RPMI8226 (cell line): ENCODE measurements at regions not wholly inside any gene's neighbourhood (a gene's known extent, or its start where the extent isn't known, plus 50 kb on each side); places are given as distances from the start of the nearest gene placed in this dataset.
A peak's percentile ranks its signal among the peaks of the same experiment; 100 is the strongest.

Experiments
- DNase-seq: peaks from one replicate; pipeline ENCODE4 v3.0.0-alpha.2; 2015

- DNase-seq = no peak
Measured at GRCh38 chr19:33900817-33901216, 104.1 kb downstream of the KCTD15 start.

- DNase-seq = no peak
Measured at GRCh38 chr19:33902395-33902794, 105.7 kb downstream of the KCTD15 start.

- peak; percentile 5 for DNase-seq
Measured at GRCh38 chr19:33902802-33903488, 106.3 kb downstream of the KCTD15 start.

- no peak for DNase-seq
Measured at GRCh38 chr19:33903489-33903850, 106.8 kb downstream of the KCTD15 start.

GRCh38 chr19:33904681-33905080 is 108.0 kb downstream of the KCTD15 start:
- no peak for DNase-seq

- no peak for DNase-seq
Measured at GRCh38 chr19:33905473-33905936, 108.8 kb downstream of the KCTD15 start.

GRCh38 chr19:33905937-33906577 is 109.4 kb downstream of the KCTD15 start:
- peak; percentile 8 for DNase-seq

GRCh38 chr19:33906578-33907335 is 110.1 kb downstream of the KCTD15 start:
- no peak for DNase-seq

- DNase-seq = no peak
Measured at GRCh38 chr19:33910922-33911321, 114.3 kb downstream of the KCTD15 start.

GRCh38 chr19:33914599-33914998 is 117.9 kb downstream of the KCTD15 start:
- DNase-seq = no peak

- DNase-seq = no peak
Measured at GRCh38 chr19:33916792-33917191, 120.1 kb downstream of the KCTD15 start.

GRCh38 chr19:33919291-33919690 is 122.6 kb downstream of the KCTD15 start:
- no peak for DNase-seq

- DNase-seq = no peak
Measured at GRCh38 chr19:33921165-33921564, 124.5 kb downstream of the KCTD15 start.

GRCh38 chr19:33926306-33926705 is 129.6 kb downstream of the KCTD15 start:
- DNase-seq = no peak

GRCh38 chr19:33927789-33928457 is 131.3 kb downstream of the KCTD15 start:
- no peak for DNase-seq

GRCh38 chr19:33928458-33928950 is 131.8 kb downstream of the KCTD15 start:
- no peak for DNase-seq

GRCh38 chr19:33933931-33934330 is 137.3 kb downstream of the KCTD15 start:
- DNase-seq = no peak

GRCh38 chr19:33938821-33939220 is 142.2 kb downstream of the KCTD15 start:
- no peak for DNase-seq

GRCh38 chr19:33941133-33941532 is 144.5 kb downstream of the KCTD15 start:
- no peak for DNase-seq

GRCh38 chr19:33946535-33947264 is 150.0 kb downstream of the KCTD15 start:
- no peak for DNase-seq

- peak; percentile 2 for DNase-seq
Measured at GRCh38 chr19:33947265-33947964, 150.7 kb downstream of the KCTD15 start.
